ENCODE measurements at regions not wholly inside any gene's neighbourhood (a gene's known extent, or its start where the extent isn't known, plus 50 kb on each side); places are given as distances from the start of the nearest gene placed in this dataset.

DNA sequence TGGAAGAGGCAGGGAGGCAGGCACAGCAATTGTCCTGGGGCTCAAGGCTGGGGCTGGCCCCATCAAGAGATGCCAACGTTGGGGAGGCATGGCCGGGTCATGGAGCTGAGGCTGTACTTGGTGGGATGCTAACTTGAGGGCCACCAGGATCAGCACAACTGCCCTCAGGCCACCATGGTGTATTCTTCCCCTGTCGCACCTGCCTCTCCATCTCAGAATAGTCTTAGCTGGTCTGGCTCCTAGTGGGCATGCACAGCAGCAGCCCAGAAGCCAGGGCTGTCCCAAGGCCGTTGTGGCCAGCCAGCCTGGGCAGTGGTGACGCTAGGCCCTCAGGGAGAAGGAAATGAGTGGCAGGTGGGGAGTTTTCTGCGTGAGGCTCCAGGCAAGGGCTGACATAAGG is 91.3 kb downstream of the DHCR7 start:
- H3K79me2 ChIP-seq (ENCODE audit: low read length), result no peaks in the 10 kb centered on the region
- H3K36me3 ChIP-seq (replicated peaks; ENCODE audit: low read depth, low read length), result no peaks in the 10 kb centered on the region
- H4K20me1 ChIP-seq (ENCODE audit: insufficient read depth, low read length), result no peaks in the 10 kb centered on the region
- H2AFZ ChIP-seq (ENCODE audit: low read depth, low read length), result no peak overlapping the region
- H3K4me2 ChIP-seq (ENCODE audit: low read length), result no peak overlapping the region
- no peak overlapping the region for H3K4me3 ChIP-seq (ENCODE audit: low read length)
- peaks cover 16% of the 10 kb centered on the region; the same call in 1 of the 2 replicates for H3K27me3 ChIP-seq (ENCODE audit: low read depth, low read length)
- H3K9me3 ChIP-seq (ENCODE audit: insufficient read depth, low read length), result no peaks in the 10 kb centered on the region
- no peak overlapping the region for H3K27ac ChIP-seq (ENCODE audit: low read length)
- no peaks in the 10 kb centered on the region for H3K4me1 ChIP-seq (ENCODE audit: low read length)
- no peak for TF ChIP-seq EZH2phosphoT487 (IDR thresholded peaks at IDR 0.05; ENCODE audit: low read depth)
- TF ChIP-seq, protein P1, sequence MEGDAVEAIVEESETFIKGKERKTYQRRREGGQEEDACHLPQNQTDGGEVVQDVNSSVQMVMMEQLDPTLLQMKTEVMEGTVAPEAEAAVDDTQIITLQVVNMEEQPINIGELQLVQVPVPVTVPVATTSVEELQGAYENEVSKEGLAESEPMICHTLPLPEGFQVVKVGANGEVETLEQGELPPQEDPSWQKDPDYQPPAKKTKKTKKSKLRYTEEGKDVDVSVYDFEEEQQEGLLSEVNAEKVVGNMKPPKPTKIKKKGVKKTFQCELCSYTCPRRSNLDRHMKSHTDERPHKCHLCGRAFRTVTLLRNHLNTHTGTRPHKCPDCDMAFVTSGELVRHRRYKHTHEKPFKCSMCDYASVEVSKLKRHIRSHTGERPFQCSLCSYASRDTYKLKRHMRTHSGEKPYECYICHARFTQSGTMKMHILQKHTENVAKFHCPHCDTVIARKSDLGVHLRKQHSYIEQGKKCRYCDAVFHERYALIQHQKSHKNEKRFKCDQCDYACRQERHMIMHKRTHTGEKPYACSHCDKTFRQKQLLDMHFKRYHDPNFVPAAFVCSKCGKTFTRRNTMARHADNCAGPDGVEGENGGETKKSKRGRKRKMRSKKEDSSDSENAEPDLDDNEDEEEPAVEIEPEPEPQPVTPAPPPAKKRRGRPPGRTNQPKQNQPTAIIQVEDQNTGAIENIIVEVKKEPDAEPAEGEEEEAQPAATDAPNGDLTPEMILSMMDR (IDR thresholded peaks at IDR 0.05; ENCODE audit: low read depth, low read length), result no peak
- H3K9ac ChIP-seq (ENCODE audit: low read length), result no peak overlapping the region

DNA sequence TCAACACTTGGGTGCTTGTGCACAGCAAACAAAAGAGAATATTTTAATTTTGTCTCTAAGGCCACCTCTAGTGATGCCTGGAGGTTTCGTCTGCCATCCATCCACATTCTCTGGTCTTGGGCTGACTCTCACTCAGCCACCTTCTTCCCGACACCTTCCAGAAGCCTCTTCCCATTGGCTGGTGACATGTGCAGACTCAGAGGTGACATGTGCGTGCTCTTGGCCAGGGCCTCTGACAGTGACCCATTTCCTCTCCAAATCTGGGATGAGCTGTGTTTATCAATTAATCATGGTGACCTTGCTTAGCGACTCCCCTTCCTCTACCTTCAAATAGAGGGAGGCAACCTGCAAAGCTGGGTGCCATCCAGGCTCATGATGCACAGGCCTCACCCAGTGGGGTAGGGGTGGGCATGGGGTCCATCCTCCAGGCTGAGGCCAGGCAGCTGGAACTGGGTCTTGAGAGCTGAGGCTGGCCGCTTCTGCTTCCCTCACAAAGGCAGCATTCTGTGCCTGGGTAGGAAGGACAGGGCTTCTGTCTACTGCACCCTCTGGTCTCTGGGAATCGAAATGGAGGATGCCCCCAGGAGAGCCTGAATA is 91.8 kb downstream of the DHCR7 start:
- no peak overlapping the region for H3K27ac ChIP-seq (ENCODE audit: low read length)
- H2AFZ ChIP-seq (ENCODE audit: low read depth, low read length), result no peak overlapping the region
- no peaks in the 10 kb centered on the region for H4K20me1 ChIP-seq (ENCODE audit: insufficient read depth, low read length)
- no peaks in the 10 kb centered on the region for H3K9me3 ChIP-seq (ENCODE audit: insufficient read depth, low read length)
- H3K4me1 ChIP-seq (ENCODE audit: low read length), result no peaks in the 10 kb centered on the region
- TF ChIP-seq, protein P1 (IDR thresholded peaks at IDR 0.05; ENCODE audit: low read depth, low read length), result no peak
- TF ChIP-seq EZH2phosphoT487 (IDR thresholded peaks at IDR 0.05; ENCODE audit: low read depth), result no peak
- H3K4me3 ChIP-seq (ENCODE audit: low read length), result no peak overlapping the region
- no peaks in the 10 kb centered on the region for H3K36me3 ChIP-seq (replicated peaks; ENCODE audit: low read depth, low read length)
- peaks cover 20% of the 10 kb centered on the region; the same call in 1 of the 2 replicates for H3K27me3 ChIP-seq (ENCODE audit: low read depth, low read length)
- H3K9ac ChIP-seq (ENCODE audit: low read length), result no peak overlapping the region
- no peaks in the 10 kb centered on the region for H3K79me2 ChIP-seq (ENCODE audit: low read length)
- H3K4me2 ChIP-seq (ENCODE audit: low read length), result no peak overlapping the region

DNA sequence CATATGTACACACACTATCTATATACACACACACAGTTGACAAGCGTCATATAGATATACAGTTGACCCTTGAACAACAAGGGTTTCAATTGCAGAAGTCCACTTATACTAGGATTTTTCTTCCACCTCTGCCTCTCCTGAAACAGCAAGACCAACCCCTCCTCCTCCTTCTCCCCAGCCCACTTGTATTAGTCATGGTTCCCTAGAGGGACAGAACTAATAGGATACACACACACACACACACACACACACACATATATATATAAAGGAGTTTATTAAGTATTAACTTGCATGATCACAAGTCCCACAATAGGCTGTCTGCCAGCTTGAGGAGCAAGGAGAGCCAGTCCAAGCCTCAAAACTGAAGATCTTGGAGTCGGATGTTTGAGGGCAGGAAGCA is 92.9 kb downstream of the DHCR7 start:
- Histone ChIP-seq H4K20me1 (ENCODE audit: insufficient read depth, low read length) (no peaks in the 10 kb centered on the region), H3K79me2 (ENCODE audit: low read length) (no peaks in the 10 kb centered on the region), H3K27ac (ENCODE audit: low read length) (no peak overlapping the region), H2AFZ (ENCODE audit: low read depth, low read length) (no peak overlapping the region), H3K36me3 (replicated peaks; ENCODE audit: low read depth, low read length) (no peaks in the 10 kb centered on the region), H3K4me1 (ENCODE audit: low read length) (no peaks in the 10 kb centered on the region), H3K4me2 (ENCODE audit: low read length) (no peak overlapping the region), H3K9me3 (ENCODE audit: insufficient read depth, low read length) (no peaks in the 10 kb centered on the region), H3K27me3 (ENCODE audit: low read depth, low read length) (peaks cover 20% of the 10 kb centered on the region; the same call in 1 of the 2 replicates), H3K9ac (ENCODE audit: low read length) (no peak overlapping the region), H3K4me3 (ENCODE audit: low read length) (no peak overlapping the region)
- no peak for TF ChIP-seq EZH2phosphoT487 (IDR thresholded peaks at IDR 0.05; ENCODE audit: low read depth)
- TF ChIP-seq, protein P1 (IDR thresholded peaks at IDR 0.05; ENCODE audit: low read depth, low read length), result no peak

DNA sequence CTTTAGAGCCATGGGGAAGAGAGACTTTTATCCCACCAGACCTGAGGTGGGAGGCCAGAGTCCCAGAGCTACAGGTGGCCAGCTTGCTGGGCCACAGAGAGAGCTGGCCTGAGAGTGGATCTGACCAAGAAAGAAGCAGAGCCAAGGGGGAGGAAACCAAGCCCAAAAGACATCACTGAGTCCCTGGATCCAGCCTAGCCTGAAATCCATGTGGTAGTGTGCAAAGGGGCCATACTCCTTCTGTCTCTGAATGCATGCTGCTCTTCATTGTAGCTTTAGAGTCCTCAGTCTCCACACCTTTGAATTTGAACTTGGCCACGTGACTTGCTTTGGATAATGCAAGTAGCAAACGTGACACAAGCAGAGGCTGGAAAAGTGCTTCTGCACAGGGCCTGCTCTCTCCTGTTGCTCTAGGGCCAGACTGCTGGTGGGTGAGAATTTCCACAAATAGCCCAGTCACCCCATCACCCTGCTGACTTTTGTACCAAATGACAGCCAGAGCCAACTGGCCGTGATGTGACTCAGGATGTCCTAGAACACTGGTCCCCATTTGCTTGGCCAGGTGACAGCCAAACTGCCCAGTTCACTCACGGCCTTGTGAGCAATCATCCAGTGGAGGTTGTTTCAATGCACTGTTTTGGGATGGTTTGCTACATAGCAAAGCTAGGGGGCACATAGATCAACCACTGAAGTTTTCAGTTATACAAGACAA is 93.6 kb downstream of the DHCR7 start:
- Histone ChIP-seq H4K20me1 (ENCODE audit: insufficient read depth, low read length) (no peaks in the 10 kb centered on the region), H3K27ac (ENCODE audit: low read length) (no peak overlapping the region), H3K79me2 (ENCODE audit: low read length) (no peaks in the 10 kb centered on the region), H3K4me1 (ENCODE audit: low read length) (no peaks in the 10 kb centered on the region), H3K4me2 (ENCODE audit: low read length) (no peak overlapping the region), H3K9me3 (ENCODE audit: insufficient read depth, low read length) (no peaks in the 10 kb centered on the region), H3K36me3 (replicated peaks; ENCODE audit: low read depth, low read length) (no peaks in the 10 kb centered on the region), H3K4me3 (ENCODE audit: low read length) (no peak overlapping the region), H3K9ac (ENCODE audit: low read length) (no peak overlapping the region), H2AFZ (ENCODE audit: low read depth, low read length) (no peak overlapping the region), H3K27me3 (ENCODE audit: low read depth, low read length) (peaks cover 20% of the 10 kb centered on the region; the same call in 1 of the 2 replicates)
- TF ChIP-seq, protein P1 (IDR thresholded peaks at IDR 0.05; ENCODE audit: low read depth, low read length), result no peak
- TF ChIP-seq EZH2phosphoT487 (IDR thresholded peaks at IDR 0.05; ENCODE audit: low read depth), result no peak

All from OCI-LY3 (cell line).